ENCODE measurements at regions not wholly inside any gene's neighbourhood (a gene's known extent, or its start where the extent isn't known, plus 50 kb on each side); places are given as distances from the start of the nearest gene placed in this dataset.
"Not testable (repeated sequence)": the region's sequence is repeated elsewhere in the genome, so short reads cannot be mapped to it uniquely, and the experiment has no call there.

- no peak for DNase-seq (ENCODE audit: low spot score)
- FAIRE-seq = no peak
Observed at GRCh38 chr6:168177103-168177891, 98.3 kb upstream of the FRMD1 start.

- no peak for FAIRE-seq
- DNase-seq (ENCODE audit: low spot score) = no peak
Observed at GRCh38 chr6:168171673-168172353, 92.8 kb upstream of the FRMD1 start.

GRCh38 chr6:168170841-168171601 is 92.0 kb upstream of the FRMD1 start:
- FAIRE-seq (no peak), DNase-seq (ENCODE audit: low spot score) (no peak)

GRCh38 chr6:168169624-168170023 is 90.6 kb upstream of the FRMD1 start:
- no peak for FAIRE-seq

GRCh38 chr6:168168936-168169335 is 89.9 kb upstream of the FRMD1 start:
- not testable (repeated sequence) for FAIRE-seq; DNase-seq (ENCODE audit: low spot score)

More at GRCh38 chr6:168169624-168170023, 90.6 kb upstream of the FRMD1 start:
- no peak for DNase-seq (ENCODE audit: low spot score)

GRCh38 chr6:168168330-168168729 is 89.3 kb upstream of the FRMD1 start:
- DNase-seq (ENCODE audit: low spot score); FAIRE-seq: not testable (repeated sequence)

- DNase-seq (ENCODE audit: low spot score) (no peak), FAIRE-seq (no peak)
Observed at GRCh38 chr6:168167431-168168315, 88.7 kb upstream of the FRMD1 start.

- no peak for FAIRE-seq
- no peak for DNase-seq (ENCODE audit: low spot score)
Observed at GRCh38 chr6:168166627-168167026, 87.6 kb upstream of the FRMD1 start.

- FAIRE-seq = no peak
- DNase-seq (ENCODE audit: low spot score) = no peak
Observed at GRCh38 chr6:168165891-168166290, 86.9 kb upstream of the FRMD1 start.

GRCh38 chr6:168165373-168165772 is 86.4 kb upstream of the FRMD1 start:
- DNase-seq (ENCODE audit: low spot score) (no peak), FAIRE-seq (no peak)

GRCh38 chr6:168164462-168165061 is 85.5 kb upstream of the FRMD1 start:
- no peak for DNase-seq (ENCODE audit: low spot score)
- FAIRE-seq = no peak

GRCh38 chr6:168163096-168163731 is 84.2 kb upstream of the FRMD1 start:
- DNase-seq (ENCODE audit: low spot score) (no peak), FAIRE-seq (no peak)

- DNase-seq (ENCODE audit: low spot score) (no peak), FAIRE-seq (no peak)
Observed at GRCh38 chr6:168162366-168162765, 83.4 kb upstream of the FRMD1 start.

- DNase-seq (ENCODE audit: low spot score) = no peak
- FAIRE-seq = no peak
Observed at GRCh38 chr6:168161371-168161750, 82.3 kb upstream of the FRMD1 start.

GRCh38 chr6:168160506-168161370 is 81.7 kb upstream of the FRMD1 start:
- DNase-seq (ENCODE audit: low spot score) (no peak), FAIRE-seq (no peak)

GRCh38 chr6:168159506-168159905 is 80.5 kb upstream of the FRMD1 start:
- DNase-seq (ENCODE audit: low spot score) = no peak
- no peak for FAIRE-seq

GRCh38 chr6:168158980-168159349 is 80.0 kb upstream of the FRMD1 start:
- FAIRE-seq = no peak

GRCh38 chr6:168158213-168158979 is 79.4 kb upstream of the FRMD1 start:
- DNase-seq (ENCODE audit: low spot score) (no peak), FAIRE-seq (no peak)

More at GRCh38 chr6:168158980-168159349, 80.0 kb upstream of the FRMD1 start:
- no peak for DNase-seq (ENCODE audit: low spot score)

Measured in urothelium cell line (cell line).